ENCODE measurements at regions not wholly inside any gene's neighbourhood (a gene's known extent, or its start where the extent isn't known, plus 50 kb on each side); places are given as distances from the start of the nearest gene placed in this dataset.
A peak's percentile ranks its signal among the peaks of the same experiment; 100 is the strongest.

- TF ChIP-seq CTCF (IDR thresholded peaks at IDR 0.05) (no peak), EP300 (IDR thresholded peaks at IDR 0.05) (no peak), POLR2AphosphoS5 (IDR thresholded peaks at IDR 0.05) (peak in 1 of 2 donors; percentile 30)
Measured at GRCh38 chr13:50082426-50083281, 67.4 kb downstream of the KCNRG start.

Measured in esophagus muscularis mucosa (tissue), 4 donors.